ENCODE measurements at regions not wholly inside any gene's neighbourhood (a gene's known extent, or its start where the extent isn't known, plus 50 kb on each side); places are given as distances from the start of the nearest gene placed in this dataset.

DNA sequence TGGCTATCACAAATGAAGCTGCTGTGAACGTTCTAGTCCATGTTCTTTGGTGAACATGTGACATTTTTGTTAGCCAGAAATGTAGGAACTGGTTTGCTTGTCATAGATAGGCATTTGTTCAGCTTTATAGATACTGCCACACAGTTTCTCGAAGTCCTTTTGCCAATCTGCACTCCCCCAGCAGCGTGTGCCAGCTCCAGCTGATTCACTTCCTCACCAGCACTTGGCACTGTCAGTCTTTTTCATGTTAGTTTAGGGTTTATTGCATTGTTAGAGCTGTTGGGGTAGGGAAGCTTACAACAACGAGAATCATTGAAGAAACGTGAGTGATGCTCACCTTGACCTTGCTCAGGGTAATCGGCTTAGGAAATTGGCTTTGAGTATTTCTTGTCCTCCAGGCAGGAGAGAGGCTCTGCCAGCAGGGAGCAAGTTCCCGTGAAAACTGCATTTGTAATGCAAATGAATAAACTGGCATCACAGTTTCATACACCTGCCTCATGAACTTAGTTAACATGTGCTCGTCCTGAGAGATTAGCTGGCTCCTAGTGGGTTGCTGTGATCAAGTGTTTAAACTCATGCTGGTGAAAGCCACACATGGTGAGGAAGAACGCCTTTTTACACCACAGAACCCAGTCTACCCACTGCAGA, 83.9 kb downstream of the ING1 start:
- FAIRE-seq (no peak), ATAC-seq (no peak), DNase-seq (ENCODE audit: extremely low read depth in 1 of 4, low spot score in 3 of 4) (no peak)
- POLR2A ChIA-PET, result interaction anchor here (0.7 kb wide), 1 partner anchor 385 kb away, joined by 3 read pairs; no protein-coding TSS in a partner anchor
- in situ Hi-C loops (cut with MboI) (no loop called here), intact Hi-C loops (cut with micrococcal nuclease) (no loop called here)
- BruUV-seq (replicated peaks), result no TSS peak
- Histone ChIP-seq H4K20me1 (replicated peaks; ENCODE audit: control insufficient read depth, insufficient read depth, low read length) (no peaks in the 10 kb centered on the region), H3K4me2 (ENCODE audit: insufficient read depth, low read length) (no peak overlapping the region), H2AFZ (ENCODE audit: low read depth, low read length) (no peak overlapping the region), H3K9ac (ENCODE audit: insufficient read depth in 1 of 2, low read depth in 2 of 2, low read length in 2 of 2) (no peak overlapping the region), H3K9me1 (ENCODE audit: control insufficient read depth, insufficient read depth, low read length) (no peaks in the 10 kb centered on the region), H3K36me3 (ENCODE audit: control insufficient read depth, insufficient read depth, low read length) (no peaks in the 10 kb centered on the region), H3K27ac (ENCODE audit: extremely low read depth, low read depth, low read length) (no peak overlapping the region), H3K79me2 (ENCODE audit: control insufficient read depth, insufficient read depth, low read length) (no peaks in the 10 kb centered on the region), H3K4me1 (replicated peaks in 1 of 2; ENCODE audit: control insufficient read depth in 2 of 2, insufficient read depth in 2 of 2, low read length in 2 of 2) (no peaks in the 10 kb centered on the region; a peak in 1 of 5 replicates), H3K27me3 (ENCODE audit: control insufficient read depth in 2 of 2, insufficient read depth in 2 of 2, low read length in 2 of 2) (peaks cover 26 to 58% of the 10 kb centered on the region in 2 experiments), H3K4me3 (no peak overlapping the region), H3K9me3 (replicated peaks; ENCODE audit: control insufficient read depth, insufficient read depth, low read depth, low read length) (no peaks in the 10 kb centered on the region)
- WGBS (ENCODE audit: insufficient coverage, low coverage, missing lambda C conversion rate), result 0% methylated on average over 9 of the region's 9 CpGs
- CTCF ChIA-PET (ENCODE audit: low intra/inter-chr PET ratio), result no interaction called here
- TF ChIP-seq, protein P1, sequence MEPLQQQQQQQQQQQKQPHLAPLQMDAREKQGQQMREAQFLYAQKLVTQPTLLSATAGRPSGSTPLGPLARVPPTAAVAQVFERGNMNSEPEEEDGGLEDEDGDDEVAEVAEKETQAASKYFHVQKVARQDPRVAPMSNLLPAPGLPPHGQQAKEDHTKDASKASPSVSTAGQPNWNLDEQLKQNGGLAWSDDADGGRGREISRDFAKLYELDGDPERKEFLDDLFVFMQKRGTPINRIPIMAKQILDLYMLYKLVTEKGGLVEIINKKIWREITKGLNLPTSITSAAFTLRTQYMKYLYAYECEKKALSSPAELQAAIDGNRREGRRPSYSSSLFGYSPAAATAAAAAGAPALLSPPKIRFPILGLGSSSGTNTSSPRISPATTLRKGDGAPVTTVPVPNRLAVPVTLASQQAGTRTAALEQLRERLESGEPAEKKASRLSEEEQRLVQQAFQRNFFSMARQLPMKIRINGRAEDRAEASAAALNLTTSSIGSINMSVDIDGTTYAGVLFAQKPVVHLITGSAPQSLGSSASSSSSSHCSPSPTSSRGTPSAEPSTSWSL (CRISPR knock-in tag; IDR thresholded peaks at IDR 0.05; ENCODE audit: borderline replicate concordance), result no peak
- TF ChIP-seq, protein P2, sequence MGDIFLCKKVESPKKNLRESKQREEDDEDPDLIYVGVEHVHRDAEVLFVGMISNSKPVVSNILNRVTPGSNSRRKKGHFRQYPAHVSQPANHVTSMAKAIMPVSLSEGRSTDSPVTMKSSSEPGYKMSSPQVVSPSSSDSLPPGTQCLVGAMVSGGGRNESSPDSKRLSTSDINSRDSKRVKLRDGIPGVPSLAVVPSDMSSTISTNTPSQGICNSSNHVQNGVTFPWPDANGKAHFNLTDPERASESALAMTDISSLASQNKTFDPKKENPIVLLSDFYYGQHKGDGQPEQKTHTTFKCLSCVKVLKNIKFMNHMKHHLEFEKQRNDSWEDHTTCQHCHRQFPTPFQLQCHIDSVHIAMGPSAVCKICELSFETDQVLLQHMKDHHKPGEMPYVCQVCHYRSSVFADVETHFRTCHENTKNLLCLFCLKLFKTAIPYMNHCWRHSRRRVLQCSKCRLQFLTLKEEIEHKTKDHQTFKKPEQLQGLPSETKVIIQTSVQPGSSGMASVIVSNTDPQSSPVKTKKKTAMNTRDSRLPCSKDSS (IDR thresholded peaks at IDR 0.05; ENCODE audit: low read depth, partially characterized antibody), result no peak
- TF ChIP-seq SOX6 (IDR thresholded peaks at IDR 0.05) (no peak), OTX1 (CRISPR knock-in tag; IDR thresholded peaks at IDR 0.05) (no peak), MECOM (CRISPR knock-in tag; IDR thresholded peaks at IDR 0.05) (no peak), ADNP (tag; IDR thresholded peaks at IDR 0.05) (no peak), CCNT2 (IDR thresholded peaks at IDR 0.05; ENCODE audit: borderline replicate concordance, extremely low read depth, insufficient read length, low read depth, low read length) (no peak), ZNF124 (CRISPR knock-in tag; IDR thresholded peaks at IDR 0.05) (no peak)
- TF ChIP-seq, protein P3, sequence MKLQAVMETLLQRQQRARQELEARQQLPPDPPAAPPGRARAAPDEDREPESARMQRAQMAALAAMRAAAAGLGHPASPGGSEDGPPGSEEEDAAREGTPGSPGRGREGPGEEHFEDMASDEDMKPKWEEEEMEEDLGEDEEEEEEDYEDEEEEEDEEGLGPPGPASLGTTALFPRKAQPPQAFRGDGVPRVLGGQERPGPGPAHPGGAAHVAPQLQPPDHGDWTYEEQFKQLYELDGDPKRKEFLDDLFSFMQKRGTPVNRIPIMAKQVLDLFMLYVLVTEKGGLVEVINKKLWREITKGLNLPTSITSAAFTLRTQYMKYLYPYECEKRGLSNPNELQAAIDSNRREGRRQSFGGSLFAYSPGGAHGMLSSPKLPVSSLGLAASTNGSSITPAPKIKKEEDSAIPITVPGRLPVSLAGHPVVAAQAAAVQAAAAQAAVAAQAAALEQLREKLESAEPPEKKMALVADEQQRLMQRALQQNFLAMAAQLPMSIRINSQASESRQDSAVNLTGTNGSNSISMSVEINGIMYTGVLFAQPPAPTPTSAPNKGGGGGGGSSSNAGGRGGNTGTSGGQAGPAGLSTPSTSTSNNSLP (IDR thresholded peaks at IDR 0.05; ENCODE audit: borderline replicate concordance, low read depth, low read length), result no peak
- TF ChIP-seq, protein P4, sequence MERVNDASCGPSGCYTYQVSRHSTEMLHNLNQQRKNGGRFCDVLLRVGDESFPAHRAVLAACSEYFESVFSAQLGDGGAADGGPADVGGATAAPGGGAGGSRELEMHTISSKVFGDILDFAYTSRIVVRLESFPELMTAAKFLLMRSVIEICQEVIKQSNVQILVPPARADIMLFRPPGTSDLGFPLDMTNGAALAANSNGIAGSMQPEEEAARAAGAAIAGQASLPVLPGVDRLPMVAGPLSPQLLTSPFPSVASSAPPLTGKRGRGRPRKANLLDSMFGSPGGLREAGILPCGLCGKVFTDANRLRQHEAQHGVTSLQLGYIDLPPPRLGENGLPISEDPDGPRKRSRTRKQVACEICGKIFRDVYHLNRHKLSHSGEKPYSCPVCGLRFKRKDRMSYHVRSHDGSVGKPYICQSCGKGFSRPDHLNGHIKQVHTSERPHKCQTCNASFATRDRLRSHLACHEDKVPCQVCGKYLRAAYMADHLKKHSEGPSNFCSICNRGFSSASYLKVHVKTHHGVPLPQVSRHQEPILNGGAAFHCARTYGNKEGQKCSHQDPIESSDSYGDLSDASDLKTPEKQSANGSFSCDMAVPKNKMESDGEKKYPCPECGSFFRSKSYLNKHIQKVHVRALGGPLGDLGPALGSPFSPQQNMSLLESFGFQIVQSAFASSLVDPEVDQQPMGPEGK (CRISPR knock-in tag; IDR thresholded peaks at IDR 0.05; ENCODE audit: borderline replicate concordance), result no peak
- TF ChIP-seq, protein P5, sequence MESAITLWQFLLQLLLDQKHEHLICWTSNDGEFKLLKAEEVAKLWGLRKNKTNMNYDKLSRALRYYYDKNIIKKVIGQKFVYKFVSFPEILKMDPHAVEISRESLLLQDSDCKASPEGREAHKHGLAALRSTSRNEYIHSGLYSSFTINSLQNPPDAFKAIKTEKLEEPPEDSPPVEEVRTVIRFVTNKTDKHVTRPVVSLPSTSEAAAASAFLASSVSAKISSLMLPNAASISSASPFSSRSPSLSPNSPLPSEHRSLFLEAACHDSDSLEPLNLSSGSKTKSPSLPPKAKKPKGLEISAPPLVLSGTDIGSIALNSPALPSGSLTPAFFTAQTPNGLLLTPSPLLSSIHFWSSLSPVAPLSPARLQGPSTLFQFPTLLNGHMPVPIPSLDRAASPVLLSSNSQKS (CRISPR knock-in tag; IDR thresholded peaks at IDR 0.05), result no peak
- TF ChIP-seq, protein P6, sequence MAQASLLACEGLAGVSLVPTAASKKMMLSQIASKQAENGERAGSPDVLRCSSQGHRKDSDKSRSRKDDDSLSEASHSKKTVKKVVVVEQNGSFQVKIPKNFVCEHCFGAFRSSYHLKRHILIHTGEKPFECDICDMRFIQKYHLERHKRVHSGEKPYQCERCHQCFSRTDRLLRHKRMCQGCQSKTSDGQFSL (CRISPR knock-in tag; IDR thresholded peaks at IDR 0.05), result no peak
- TF ChIP-seq, protein P6 (tag; IDR thresholded peaks at IDR 0.05), result no peak
